Parathyroid adenoma (tissue), 2 donors: ENCODE measurements at regions not wholly inside any gene's neighbourhood (a gene's known extent, or its start where the extent isn't known, plus 50 kb on each side); places are given as distances from the start of the nearest gene placed in this dataset.

Experiments used
- H2AFZ ChIP-seq: fragments of 300-600 bp; sonication (generic); one replicate; pipeline ENCODE4 v1.7.0; 2017; ENCODE audit warnings: antibody characterized with exemption, mild to moderate bottlenecking
- H3K27ac ChIP-seq: fragments of 300-600 bp; sonication (generic); one replicate; pipeline ENCODE4 v1.7.0; 2017
- H3K27me3 ChIP-seq: fragments of 300-600 bp; sonication (generic); one replicate; pipeline ENCODE4 v1.7.0; 2017; ENCODE audit warnings: low read length; ENCODE audit not compliant: control insufficient read depth, insufficient read depth
- H3K36me3 ChIP-seq: fragments of 300-600 bp; sonication (generic); one replicate; pipeline ENCODE4 v1.7.0; 2017; ENCODE audit warnings: low read length; ENCODE audit not compliant: control insufficient read depth, insufficient read depth
- H3K4me1 ChIP-seq: fragments of 300-600 bp; sonication (generic); one replicate; pipeline ENCODE4 v1.7.0; 2017; ENCODE audit warnings: control low read depth
- H3K4me2 ChIP-seq: fragments of 300-600 bp; sonication (generic); one replicate; pipeline ENCODE4 v1.7.0; 2017; ENCODE audit warnings: low read length
- H3K4me3 ChIP-seq: fragments of 300-600 bp; sonication (generic); one replicate; pipeline ENCODE4 v1.7.0; 2017; ENCODE audit warnings: low read depth, low read length
- H3K79me2 ChIP-seq: fragments of 300-600 bp; sonication (generic); one replicate; pipeline ENCODE4 v1.7.0; 2017; ENCODE audit warnings: control low read depth
- H3K9ac ChIP-seq: fragments of 300-600 bp; sonication (generic); one replicate; pipeline ENCODE4 v1.7.0; 2017; ENCODE audit warnings: mild to moderate bottlenecking
- H3K9me3 ChIP-seq: fragments of 300-600 bp; sonication (generic); one replicate; pipeline ENCODE4 v1.7.0; 2017; ENCODE audit warnings: low read length; ENCODE audit not compliant: control insufficient read depth
- CTCF ChIP-seq: fragments of 300-600 bp; sonication (generic); IDR thresholded peaks from one replicate; pipeline ENCODE4 v1.7.0; 2017; ENCODE audit warnings: antibody characterized with exemption, mild to moderate bottlenecking
- donor health status: primary hyperparathyroidism.

- no peaks in the 10 kb centered on the region for H3K27me3 ChIP-seq
- no peak for TF ChIP-seq CTCF
- H2AFZ ChIP-seq: no peak overlapping the region
- no peak overlapping the region for H3K27ac ChIP-seq
- H3K9me3 ChIP-seq: no peaks in the 10 kb centered on the region
- no peak overlapping the region for H3K4me3 ChIP-seq
- H3K36me3 ChIP-seq: no peaks in the 10 kb centered on the region
- no peak overlapping the region for H3K4me2 ChIP-seq
- no peaks in the 10 kb centered on the region for H3K4me1 ChIP-seq
- no peak overlapping the region for H3K9ac ChIP-seq
- H3K79me2 ChIP-seq: no peaks in the 10 kb centered on the region
These were observed 64.2 kb upstream of the SLC35B3 start for GRCh38 chr6:8499540-8499939.

GRCh38 chr6:8494730-8495129, 59.4 kb upstream of the SLC35B3 start:
- Histone ChIP-seq H3K27ac (no peak overlapping the region), H3K79me2 (no peaks in the 10 kb centered on the region), H3K27me3 (no peaks in the 10 kb centered on the region), H3K4me1 (no peaks in the 10 kb centered on the region), H3K9me3 (no peaks in the 10 kb centered on the region), H3K9ac (no peak overlapping the region), H3K36me3 (no peaks in the 10 kb centered on the region), H3K4me3 (no peak overlapping the region), H2AFZ (no peak overlapping the region), H3K4me2 (no peak overlapping the region)
- no peak for TF ChIP-seq CTCF

- no peaks in the 10 kb centered on the region for H3K36me3 ChIP-seq
- no peak overlapping the region for H3K4me2 ChIP-seq
- H3K27ac ChIP-seq: no peak overlapping the region
- H3K9ac ChIP-seq: no peak overlapping the region
- H2AFZ ChIP-seq: no peak overlapping the region
- no peaks in the 10 kb centered on the region for H3K4me1 ChIP-seq
- H3K9me3 ChIP-seq: no peaks in the 10 kb centered on the region
- no peaks in the 10 kb centered on the region for H3K79me2 ChIP-seq
- H3K27me3 ChIP-seq: no peaks in the 10 kb centered on the region
- TF ChIP-seq CTCF: no peak
- no peak overlapping the region for H3K4me3 ChIP-seq
These were observed 57.3 kb upstream of the SLC35B3 start for GRCh38 chr6:8492536-8493133.
